IMR-90 (cell line): ENCODE measurements at regions not wholly inside any gene's neighbourhood (a gene's known extent, or its start where the extent isn't known, plus 50 kb on each side); places are given as distances from the start of the nearest gene placed in this dataset.

Experiments
- ATAC-seq: fragments of 200-7000 bp; cut with Tn5 transposase; 2 replicates; pipeline ENCODE4 v1.9.1; 2020; ENCODE audit warnings: low read depth, mild to moderate bottlenecking, moderate library complexity
- BruUV-seq: library from RNA; stranded (reverse); fragments of 400-500 nt; replicated peaks from 2 replicates; lab custom pipeline; 2021; lab: Mats Ljungman, UMichigan
- CTCF ChIA-PET: fragments of 300-600 bp; formaldehyde crosslinking; extraction: SDS; loops from one replicate; lab custom pipeline; 2021; ENCODE audit warnings: antibody characterized with exemption; lab: Yijun Ruan, JAX
- POLR2A ChIA-PET: fragments of 300-600 bp; sonication (Branson Sonifier 250); formaldehyde crosslinking; loops from one replicate; lab custom pipeline; 2022; ENCODE audit warnings: antibody characterized with exemption; ENCODE audit not compliant: unreplicated experiment; lab: Charles Lee
- DNase-seq: peaks from one replicate; pipeline ENCODE4 v3.0.0; 2013
- H2AFZ ChIP-seq: replicated peaks from 2 replicates; pipeline ENCODE3; 2013; ENCODE audit warnings: low read length, mild to moderate bottlenecking; ENCODE audit not compliant: poor library complexity
- H2AK5ac ChIP-seq: 2 replicates; pipeline ENCODE4 v1.6.1; 2013; ENCODE audit warnings: low read depth, low read length, inconsistent platforms
- H2AK9ac ChIP-seq: replicated peaks from 2 replicates; pipeline ENCODE3; 2013; ENCODE audit warnings: mild to moderate bottlenecking, low read depth, low read length, moderate library complexity; ENCODE audit not compliant: poor library complexity
- H2BK120ac ChIP-seq: 2 replicates; pipeline ENCODE4 v1.6.1; 2013; ENCODE audit warnings: low read depth, low read length, inconsistent platforms
- H2BK15ac ChIP-seq: 3 replicates; pipeline ENCODE4 v1.6.1; 2013; ENCODE audit warnings: low read depth, low read length, inconsistent platforms
- H2BK20ac ChIP-seq: 2 replicates; pipeline ENCODE4 v1.6.1; 2013; ENCODE audit warnings: low read depth, mild to moderate bottlenecking, inconsistent platforms, low read length, moderate library complexity
- H2BK5ac ChIP-seq: 2 replicates; pipeline ENCODE4 v1.6.1; 2013; ENCODE audit warnings: mild to moderate bottlenecking, low read depth, low read length, inconsistent platforms; ENCODE audit not compliant: poor library complexity, severe bottlenecking
- H3K14ac ChIP-seq: replicated peaks from 2 replicates; pipeline ENCODE4 v1.6.1; 2013; ENCODE audit warnings: low read depth, low read length, inconsistent platforms
- H3K18ac ChIP-seq: 2 replicates; pipeline ENCODE4 v1.6.1; 2013; ENCODE audit warnings: low read depth, low read length, control low read depth
- H3K23ac ChIP-seq: 2 replicates; pipeline ENCODE4 v1.6.1; 2013; ENCODE audit warnings: low read depth, low read length, inconsistent platforms
- H3K27ac ChIP-seq: 2 replicates; pipeline ENCODE4 v1.5.1; 2013; ENCODE audit warnings: mild to moderate bottlenecking, control low read depth, low read length; ENCODE audit not compliant: insufficient read depth
- H3K27me3 ChIP-seq: 2 replicates; pipeline ENCODE4 v1.6.1; 2013; ENCODE audit warnings: low read length; ENCODE audit not compliant: control insufficient read depth, insufficient read depth
- H3K36me3 ChIP-seq: 2 replicates; pipeline ENCODE4 v1.6.1; 2013; ENCODE audit warnings: low read length, mixed read lengths; ENCODE audit not compliant: control insufficient read depth, insufficient read depth
- H3K4ac ChIP-seq: 2 replicates; pipeline ENCODE4 v1.6.1; 2013; ENCODE audit warnings: low read depth, low read length, inconsistent platforms
- H3K4me1 ChIP-seq: 2 replicates; pipeline ENCODE4 v1.6.1; 2013; ENCODE audit warnings: low read length, mixed read lengths; ENCODE audit not compliant: control insufficient read depth, insufficient read depth
- H3K4me2 ChIP-seq: 2 replicates; pipeline ENCODE4 v1.6.1; 2013; ENCODE audit warnings: low read depth, mild to moderate bottlenecking, control low read depth, low read length, moderate library complexity
- H3K4me3 ChIP-seq: 2 replicates; pipeline ENCODE4 v1.5.1; 2013; ENCODE audit warnings: low read depth, mild to moderate bottlenecking, control low read depth, low read length, moderate library complexity; ENCODE audit not compliant: insufficient read depth
- H3K56ac ChIP-seq: 2 replicates; pipeline ENCODE4 v1.6.1; 2013; ENCODE audit warnings: low read length, inconsistent platforms; ENCODE audit not compliant: insufficient read depth; ENCODE audit errors: extremely low read depth
- H3K79me1 ChIP-seq, 2 experiments: 2 replicates each; pipeline ENCODE4 v1.6.1; 2013; ENCODE audit warnings: low read length in 2 of 2, inconsistent platforms in 1 of 2, low read depth in 1 of 2
- H3K9ac ChIP-seq: 2 replicates; pipeline ENCODE4 v1.6.1; 2013; ENCODE audit warnings: low read depth, low read length, control low read depth
- H3K9me1 ChIP-seq: 2 replicates; pipeline ENCODE4 v1.6.1; 2013; ENCODE audit warnings: low read length, inconsistent platforms; ENCODE audit not compliant: insufficient read depth
- H3K9me3 ChIP-seq: 2 replicates; pipeline ENCODE4 v1.6.1; 2013; ENCODE audit warnings: low read length; ENCODE audit not compliant: control insufficient read depth, insufficient read depth
- H4K20me1 ChIP-seq: 2 replicates; pipeline ENCODE4 v1.6.1; 2013; ENCODE audit warnings: low read length, inconsistent platforms; ENCODE audit not compliant: insufficient read depth
- H4K5ac ChIP-seq: 2 replicates; pipeline ENCODE4 v1.6.1; 2013; ENCODE audit warnings: mild to moderate bottlenecking, low read depth, low read length, control low read depth
- H4K8ac ChIP-seq, 2 experiments: 2 replicates each; pipeline ENCODE4 v1.6.1; 2013; ENCODE audit warnings: low read depth in 2 of 2, low read length in 2 of 2, control low read depth in 1 of 2, inconsistent platforms in 1 of 2
- H4K91ac ChIP-seq: 2 replicates; pipeline ENCODE4 v1.6.1; 2013; ENCODE audit warnings: low read depth, low read length, inconsistent platforms; ENCODE audit not compliant: insufficient read depth
- ELK1 ChIP-seq: fragments of 150-350 bp; IDR thresholded peaks from 2 replicates; pipeline ENCODE4 v1.6.1; 2016; ENCODE audit warnings: low read depth, mild to moderate bottlenecking, low read length, moderate library complexity, borderline replicate concordance
- MAFK ChIP-seq: IDR thresholded peaks from 2 replicates; pipeline ENCODE4 v1.6.1; 2012; ENCODE audit warnings: low read depth, low read length, improper control_type of control experiment
- MAZ ChIP-seq: IDR thresholded peaks from 2 replicates; pipeline ENCODE4 v1.6.1; 2012; ENCODE audit warnings: low read depth, mild to moderate bottlenecking, low read length, improper control_type of control experiment, moderate library complexity, borderline replicate concordance
- POLR2A ChIP-seq: IDR thresholded peaks from 2 replicates; pipeline ENCODE4 v1.6.1; 2012; ENCODE audit warnings: mild to moderate bottlenecking, low read depth, low read length
- RAD21 ChIP-seq: IDR thresholded peaks from 2 replicates; pipeline ENCODE4 v1.6.1; 2012; ENCODE audit warnings: low read length, improper control_type of control experiment
- RFX5 ChIP-seq: IDR thresholded peaks from 2 replicates; pipeline ENCODE4 v1.8.0; 2012; ENCODE audit warnings: low read depth, mild to moderate bottlenecking, low read length, moderate library complexity
- SMC3 ChIP-seq: fragments of 150-350 bp; IDR thresholded peaks from 2 replicates; pipeline ENCODE4 v1.6.1; 2016; ENCODE audit warnings: low read depth, mild to moderate bottlenecking, antibody characterized with exemption, low read length, moderate library complexity
- WGBS, 2 experiments: methylation state at CpG; one replicate each; pipeline versions ENCODE4 v1.1.5 to v1.1.7; 2013; ENCODE audit warnings: missing lambda C conversion rate in 2 of 2; ENCODE audit not compliant: insufficient read length in 1 of 2; ENCODE audit errors: extremely low coverage in 2 of 2; 5-methylcytosine and 5-hydroxymethylcytosine counted together
- dilution Hi-C: fragments of 300-500 bp; cut with HindIII; formaldehyde crosslinking; loops from one replicate; pipeline ENCODE4 v1.14.3; 2018; ENCODE audit warnings: low sequenced_read_pairs; ENCODE audit not compliant: unreplicated experiment
- in situ Hi-C: fragments of 300-500 bp; cut with MboI; formaldehyde crosslinking; loops from 3 replicates; pipeline ENCODE4 v1.14.3; 2019; ENCODE audit warnings: low sequenced_read_pairs, inconsistent platforms, mixed read lengths
- intact Hi-C: fragments of 100-400 bp; cut with micrococcal nuclease; formaldehyde crosslinking; loops from 2 replicates; pipeline ENCODE4 v1.10.0; 2022
- TF ChIP-seq, protein P1 (sequence below): fragments of 150-350 bp; IDR thresholded peaks from 2 replicates; pipeline ENCODE4 v1.6.1; 2017; ENCODE audit warnings: mild to moderate bottlenecking, antibody characterized with exemption, low read length, low read depth

DNA sequence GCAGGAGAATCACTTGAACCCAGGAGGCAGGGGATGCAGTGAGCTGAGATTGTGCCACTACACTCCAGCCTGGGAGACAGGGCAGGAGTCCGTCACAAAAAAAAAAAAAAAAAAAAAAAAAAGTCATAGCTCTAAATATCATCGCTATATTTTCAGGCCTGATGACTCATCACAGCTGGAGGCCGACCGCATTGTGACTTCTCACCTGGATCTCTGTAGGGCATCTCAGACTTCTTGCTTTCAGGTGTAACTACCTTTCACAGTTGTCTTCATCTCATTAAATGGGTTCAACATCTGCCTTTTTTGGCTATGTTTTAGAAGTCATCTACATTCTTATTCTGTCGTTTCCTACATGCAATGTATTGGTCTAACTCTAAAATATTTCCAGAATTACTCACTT, 353.1 kb upstream of the MON1B start:
- H2BK5ac ChIP-seq: no peak overlapping the region
- H4K91ac ChIP-seq: no peak overlapping the region
- H3K4me2 ChIP-seq: no peak overlapping the region
- no peak overlapping the region for H2BK120ac ChIP-seq
- no peaks in the 10 kb centered on the region for H3K27me3 ChIP-seq
- no peaks in the 10 kb centered on the region for H3K4me1 ChIP-seq
- in situ Hi-C loops (no loop called here), intact Hi-C loops (no loop called here), dilution Hi-C loops (no loop called here)
- H2BK20ac ChIP-seq: no peak overlapping the region
- ATAC-seq: no peak
- H2AK9ac ChIP-seq: no peak overlapping the region
- H3K9me1 ChIP-seq: no peaks in the 10 kb centered on the region
- no CpG with 5 or more reads among the region's 5 CpGs for WGBS, 2 experiments
- peaks cover 5% of the 10 kb centered on the region; the same call in 1 of the 2 replicates for H3K9me3 ChIP-seq
- no peak overlapping the region for H4K8ac ChIP-seq
- DNase-seq: no peak
- H2AFZ ChIP-seq: no peak overlapping the region
- H2BK15ac ChIP-seq: no peak overlapping the region
- H3K4ac ChIP-seq: no peak overlapping the region
- H3K14ac ChIP-seq: no peak overlapping the region
- no peak overlapping the region for H2AK5ac ChIP-seq
- H3K9ac ChIP-seq: no peak overlapping the region
- H3K27ac ChIP-seq: no peak overlapping the region
- H3K36me3 ChIP-seq: no peaks in the 10 kb centered on the region
- H4K5ac ChIP-seq: no peak overlapping the region
- POLR2A ChIA-PET: no interaction called here
- BruUV-seq: no TSS peak
- no peaks in the 10 kb centered on the region for H3K79me1 ChIP-seq
- no peaks in the 10 kb centered on the region for H4K20me1 ChIP-seq
- H3K4me3 ChIP-seq: no peak overlapping the region
- H3K23ac ChIP-seq: no peak overlapping the region
- TF ChIP-seq, protein P1, sequence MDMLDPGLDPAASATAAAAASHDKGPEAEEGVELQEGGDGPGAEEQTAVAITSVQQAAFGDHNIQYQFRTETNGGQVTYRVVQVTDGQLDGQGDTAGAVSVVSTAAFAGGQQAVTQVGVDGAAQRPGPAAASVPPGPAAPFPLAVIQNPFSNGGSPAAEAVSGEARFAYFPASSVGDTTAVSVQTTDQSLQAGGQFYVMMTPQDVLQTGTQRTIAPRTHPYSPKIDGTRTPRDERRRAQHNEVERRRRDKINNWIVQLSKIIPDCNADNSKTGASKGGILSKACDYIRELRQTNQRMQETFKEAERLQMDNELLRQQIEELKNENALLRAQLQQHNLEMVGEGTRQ: no peak
- no peak for TF ChIP-seq MAFK
- TF ChIP-seq RFX5: no peak
- no peak for TF ChIP-seq POLR2A
- no peak for TF ChIP-seq RAD21
- TF ChIP-seq SMC3: no peak
- TF ChIP-seq MAZ: no peak
- no peak for TF ChIP-seq ELK1
- H3K56ac ChIP-seq: no peak overlapping the region
- CTCF ChIA-PET: interaction anchor here (0.6 kb wide), 1 partner anchor 53 kb away, joined by 4 read pairs; no protein-coding TSS in a partner anchor
- no peak overlapping the region for H3K18ac ChIP-seq
